ENCODE measurements at regions not wholly inside any gene's neighbourhood (a gene's known extent, or its start where the extent isn't known, plus 50 kb on each side); places are given as distances from the start of the nearest gene placed in this dataset.

GRCh38 chr7:25754751-25755150 lies 397.2 kb upstream of the NFE2L3 start:
- TF ChIP-seq, protein P1, sequence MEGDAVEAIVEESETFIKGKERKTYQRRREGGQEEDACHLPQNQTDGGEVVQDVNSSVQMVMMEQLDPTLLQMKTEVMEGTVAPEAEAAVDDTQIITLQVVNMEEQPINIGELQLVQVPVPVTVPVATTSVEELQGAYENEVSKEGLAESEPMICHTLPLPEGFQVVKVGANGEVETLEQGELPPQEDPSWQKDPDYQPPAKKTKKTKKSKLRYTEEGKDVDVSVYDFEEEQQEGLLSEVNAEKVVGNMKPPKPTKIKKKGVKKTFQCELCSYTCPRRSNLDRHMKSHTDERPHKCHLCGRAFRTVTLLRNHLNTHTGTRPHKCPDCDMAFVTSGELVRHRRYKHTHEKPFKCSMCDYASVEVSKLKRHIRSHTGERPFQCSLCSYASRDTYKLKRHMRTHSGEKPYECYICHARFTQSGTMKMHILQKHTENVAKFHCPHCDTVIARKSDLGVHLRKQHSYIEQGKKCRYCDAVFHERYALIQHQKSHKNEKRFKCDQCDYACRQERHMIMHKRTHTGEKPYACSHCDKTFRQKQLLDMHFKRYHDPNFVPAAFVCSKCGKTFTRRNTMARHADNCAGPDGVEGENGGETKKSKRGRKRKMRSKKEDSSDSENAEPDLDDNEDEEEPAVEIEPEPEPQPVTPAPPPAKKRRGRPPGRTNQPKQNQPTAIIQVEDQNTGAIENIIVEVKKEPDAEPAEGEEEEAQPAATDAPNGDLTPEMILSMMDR (IDR thresholded peaks at IDR 0.05), result no peak
- TF ChIP-seq POLR2A (IDR thresholded peaks at IDR 0.05), result no peak
